Epidermal melanocyte (primary cell): ENCODE measurements at regions not wholly inside any gene's neighbourhood (a gene's known extent, or its start where the extent isn't known, plus 50 kb on each side); places are given as distances from the start of the nearest gene placed in this dataset.

Source experiments
- DNase-seq: peaks from one replicate; pipeline ENCODE4 v3.0.0; 2011; ENCODE audit warnings: low spot score; ENCODE audit not compliant: insufficient read length

DNA sequence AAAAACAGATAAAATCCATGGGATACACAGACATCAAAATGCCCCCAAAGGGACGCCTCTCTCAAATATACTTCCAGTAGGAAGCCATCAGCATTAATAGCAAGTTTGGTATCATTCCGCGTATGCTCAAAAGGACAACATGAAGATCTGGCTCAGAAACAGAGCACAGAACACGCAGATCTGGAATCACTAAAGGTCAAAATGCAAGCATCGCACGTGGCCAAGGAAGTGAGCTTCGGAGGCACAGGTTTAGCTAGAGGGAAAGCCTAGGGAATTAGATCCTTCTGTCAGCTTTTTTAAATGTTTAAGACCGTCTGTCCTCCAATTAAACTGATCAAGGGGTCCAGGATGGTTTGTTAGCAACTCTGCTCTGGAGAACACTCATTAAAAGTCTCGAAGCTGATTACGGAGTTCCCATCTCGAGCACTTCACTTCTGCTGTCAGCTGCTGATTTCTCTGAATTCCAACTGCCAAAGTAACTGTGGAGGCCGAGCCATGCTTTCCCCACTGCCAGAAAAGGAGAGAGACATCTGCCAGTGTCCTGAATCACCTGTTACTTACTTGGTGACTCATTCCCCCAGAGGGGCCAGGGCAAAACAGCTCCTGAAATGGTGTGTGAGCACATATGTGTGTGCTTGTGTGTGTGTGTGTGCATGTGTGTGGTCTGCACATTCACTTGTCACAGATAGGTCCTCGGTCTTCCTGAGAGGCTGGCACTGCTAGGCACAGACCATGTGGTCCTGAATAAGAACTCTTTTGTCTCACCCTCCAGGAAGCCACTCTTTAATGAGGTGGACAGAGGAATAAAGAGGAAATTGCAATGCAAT lies 177.7 kb upstream of the PPARGC1A start:
- no peak for DNase-seq

- no peak for DNase-seq
These were observed 176.1 kb upstream of the PPARGC1A start for GRCh38 chr4:24065974-24066373.

DNA sequence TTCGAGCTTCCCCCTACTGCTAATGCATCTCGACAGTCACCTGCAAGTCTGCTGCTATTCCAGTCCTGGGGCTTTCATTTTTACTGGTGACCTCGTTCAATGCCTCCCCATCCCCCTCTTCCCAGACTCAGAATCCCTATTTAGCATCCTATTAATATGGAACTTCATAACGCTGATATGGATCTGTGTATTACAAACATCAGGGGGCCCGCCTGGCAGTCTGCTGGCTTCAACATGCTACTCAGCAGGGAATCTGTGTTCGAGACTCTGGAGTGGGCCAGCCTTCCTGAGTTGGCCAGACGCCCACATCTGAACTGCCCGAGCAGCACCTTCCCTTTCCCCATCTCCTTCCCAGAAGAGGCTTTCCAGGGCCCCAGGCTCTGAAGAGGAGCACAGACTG lies 173.9 kb upstream of the PPARGC1A start:
- no peak for DNase-seq

GRCh38 chr4:24060932-24061331 lies 171.1 kb upstream of the PPARGC1A start:
- no peak for DNase-seq

DNA sequence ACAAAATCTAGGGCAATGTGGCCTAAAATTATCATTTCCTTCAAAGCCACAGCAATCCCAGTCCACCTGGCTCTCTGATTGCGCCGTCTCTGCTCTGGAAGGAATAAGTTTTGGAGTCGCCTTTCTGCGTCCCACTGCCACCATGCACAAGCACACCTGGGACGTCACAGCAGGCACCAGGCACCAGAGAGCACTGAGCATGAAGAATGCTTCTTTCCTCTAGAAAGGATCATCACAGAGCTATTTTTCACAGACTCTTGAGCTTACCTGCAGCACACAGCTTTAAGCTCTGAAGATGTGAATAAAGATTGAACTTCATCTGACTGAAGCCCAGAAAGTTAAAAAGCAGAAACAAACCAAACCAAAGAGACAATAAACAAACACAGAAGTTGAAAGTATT lies 170.0 kb upstream of the PPARGC1A start:
- DNase-seq, result no peak

GRCh38 chr4:24057915-24058559 lies 168.2 kb upstream of the PPARGC1A start:
- DNase-seq, result no peak

DNA sequence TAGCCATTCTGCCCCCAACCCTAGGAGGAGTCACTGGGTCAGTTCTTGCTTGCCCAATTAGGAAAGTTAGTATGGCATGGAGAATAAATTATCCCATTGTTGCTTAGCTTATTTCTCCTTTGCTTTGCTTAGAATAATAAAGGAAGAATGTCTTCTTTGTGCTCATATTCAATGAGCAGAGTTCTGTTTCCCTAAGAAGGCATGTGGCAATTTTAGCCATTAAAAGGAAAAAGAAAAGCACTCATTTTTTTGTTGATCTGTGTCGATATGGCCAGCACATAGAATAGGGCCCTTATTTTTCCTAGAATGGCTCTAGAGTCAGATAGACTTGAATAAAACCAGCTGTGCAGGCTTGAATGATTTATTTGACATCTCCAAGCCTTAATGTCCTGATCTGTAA lies 166.4 kb upstream of the PPARGC1A start:
- DNase-seq, result no peak

DNA sequence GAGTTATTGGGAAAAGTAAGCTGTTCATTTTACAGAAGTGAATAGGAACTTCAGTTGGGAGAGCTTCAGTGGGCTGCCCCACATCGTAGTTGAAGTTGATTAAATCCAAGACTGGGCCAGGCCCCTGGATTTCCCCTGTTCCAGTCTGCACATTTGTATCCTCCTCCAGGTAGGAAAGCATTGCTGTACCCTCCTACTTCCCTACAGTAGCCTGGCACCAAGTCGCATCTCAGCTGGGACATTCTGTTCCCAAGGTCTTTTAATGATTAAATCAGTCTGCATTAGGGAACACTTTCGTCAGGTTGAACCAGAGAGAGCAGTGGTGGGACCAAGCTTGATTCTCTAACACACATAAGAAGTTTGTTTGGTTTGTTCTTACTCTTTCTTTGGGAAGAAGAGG lies 165.8 kb upstream of the PPARGC1A start:
- no peak for DNase-seq

DNA sequence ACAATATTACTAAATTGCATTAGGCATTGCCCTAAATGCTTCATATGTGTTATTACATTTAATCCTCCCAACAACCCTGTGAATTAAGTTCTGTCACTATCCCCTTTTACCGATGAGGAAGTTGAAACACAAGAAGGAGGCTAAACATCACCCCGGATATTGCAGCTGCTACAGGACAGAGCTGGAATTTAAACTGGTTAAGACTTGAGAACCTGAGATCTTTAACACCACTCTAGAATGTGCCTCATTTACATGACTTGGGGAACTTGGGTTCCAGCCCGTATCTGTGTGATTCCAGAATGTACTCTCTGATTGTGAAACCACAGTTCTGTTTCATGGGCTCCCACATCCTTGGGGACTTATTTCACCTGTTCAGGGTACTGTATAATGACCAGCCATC lies 165.1 kb upstream of the PPARGC1A start:
- DNase-seq, result no peak

GRCh38 chr4:24053934-24054333 lies 164.1 kb upstream of the PPARGC1A start:
- DNase-seq, result no peak

- no peak for DNase-seq
These were observed 155.1 kb upstream of the PPARGC1A start for GRCh38 chr4:24044610-24045589.

- DNase-seq, result peak; percentile 51
These were observed 152.2 kb upstream of the PPARGC1A start for GRCh38 chr4:24042094-24042493.

DNA sequence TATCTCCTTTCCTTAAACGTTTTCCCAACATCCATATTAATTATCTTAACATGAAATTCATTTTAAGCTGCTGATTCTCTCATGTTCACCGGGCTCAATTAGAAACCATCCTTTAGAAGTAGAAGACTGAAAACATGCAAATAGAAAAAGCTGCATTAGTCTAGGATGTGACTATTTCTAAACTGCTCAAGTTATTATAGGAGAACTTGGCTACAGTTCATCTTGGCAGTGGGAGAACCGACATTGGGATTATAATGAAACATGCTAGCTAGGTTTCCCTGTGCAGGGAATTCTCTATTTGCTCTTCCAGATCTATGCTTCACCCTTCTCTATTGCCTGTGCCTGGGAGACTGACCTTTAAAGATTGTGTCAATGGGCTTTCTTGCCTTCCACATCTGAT lies 151.0 kb upstream of the PPARGC1A start:
- DNase-seq, result no peak

DNA sequence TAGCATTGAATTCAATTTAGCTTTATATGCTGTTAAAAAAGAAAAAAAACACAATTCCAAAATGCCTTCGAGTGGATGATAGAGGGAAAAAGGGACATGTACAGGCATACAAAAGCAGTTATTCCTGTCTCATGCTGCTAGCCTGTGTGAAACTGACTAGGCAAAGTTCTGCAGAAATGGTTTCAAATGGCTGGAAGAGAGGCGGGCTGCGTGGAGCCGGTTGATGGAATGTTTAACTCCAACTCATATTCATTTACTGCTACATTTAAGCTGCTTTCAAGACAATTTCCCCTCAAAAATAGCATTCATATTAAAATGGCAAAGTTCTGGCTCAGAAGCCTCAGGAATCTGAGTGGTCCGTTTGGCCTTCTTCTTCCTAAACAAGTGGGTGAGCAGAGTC lies 143.8 kb upstream of the PPARGC1A start:
- DNase-seq, result no peak

DNA sequence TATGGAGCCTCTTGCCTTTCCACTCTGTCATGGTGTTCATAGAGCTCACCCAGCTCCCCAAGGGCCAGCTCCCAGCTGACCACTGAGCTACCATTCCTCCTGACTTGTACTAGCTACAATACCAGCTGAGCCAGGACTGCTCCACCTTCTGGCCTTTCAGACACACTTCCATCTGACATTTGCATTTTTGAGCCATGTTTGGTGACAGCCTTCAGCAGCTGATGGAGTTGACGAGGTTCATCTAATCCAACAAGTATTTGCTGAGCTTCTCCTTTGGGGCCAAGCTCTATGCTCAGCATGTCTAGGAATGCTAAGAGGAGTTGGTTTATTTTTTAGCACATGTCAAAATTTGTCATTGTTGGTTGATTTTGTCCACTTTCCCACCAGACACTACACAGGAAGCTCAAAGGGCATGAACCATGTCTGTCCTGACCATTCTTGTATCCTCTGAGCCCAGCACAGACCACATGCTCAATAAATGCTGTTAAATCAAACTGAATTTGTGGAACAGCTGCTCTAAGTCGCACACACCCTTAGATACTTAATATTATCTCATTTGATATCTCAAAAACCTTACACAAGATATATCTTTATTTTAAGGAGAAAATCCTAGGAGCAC lies 142.6 kb upstream of the PPARGC1A start:
- DNase-seq, result no peak

DNA sequence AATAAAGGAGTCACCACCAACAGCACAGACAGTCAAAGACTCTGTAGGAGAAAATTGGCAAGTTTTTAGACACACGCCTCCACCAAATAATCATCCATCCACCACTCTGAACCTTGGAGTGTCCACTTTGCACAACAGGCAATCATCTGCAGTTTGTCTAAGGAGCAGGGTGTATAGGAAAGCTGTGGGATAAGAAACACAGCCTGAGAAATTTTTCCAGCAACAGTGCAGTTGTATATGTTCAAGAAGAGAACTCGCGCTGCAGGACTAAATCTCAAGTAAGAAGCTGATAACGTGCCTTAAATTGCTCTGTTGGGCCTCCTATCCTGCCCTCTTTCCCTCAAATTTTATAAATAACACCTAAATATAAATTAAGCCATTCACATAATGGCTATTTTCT lies 136.7 kb upstream of the PPARGC1A start:
- DNase-seq, result no peak

DNA sequence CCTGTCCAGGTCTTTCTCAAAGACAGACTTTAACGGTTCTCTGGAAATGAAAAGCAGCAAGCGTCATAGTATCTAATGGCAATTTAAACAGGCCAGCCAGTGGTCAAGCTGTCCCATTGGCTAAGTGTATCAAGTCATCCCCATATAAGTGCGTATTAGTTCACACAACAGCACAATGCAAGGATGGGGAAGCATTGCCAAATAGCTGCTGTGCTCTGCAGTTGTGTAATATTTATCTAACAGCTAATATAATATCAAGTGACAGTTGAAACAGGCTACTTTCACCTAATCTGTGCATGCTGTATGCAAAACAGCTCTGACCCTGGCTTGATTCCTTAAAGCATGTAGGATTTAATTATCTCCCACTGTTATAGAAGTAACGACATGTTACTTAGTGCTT lies 134.8 kb upstream of the PPARGC1A start:
- DNase-seq, result no peak

GRCh38 chr4:24024157-24024556 lies 134.3 kb upstream of the PPARGC1A start:
- no peak for DNase-seq

GRCh38 chr4:24015782-24016181 lies 125.9 kb upstream of the PPARGC1A start:
- DNase-seq, result no peak

- no peak for DNase-seq
These were observed 124.0 kb upstream of the PPARGC1A start for GRCh38 chr4:24013668-24014422.

GRCh38 chr4:24010994-24011393 lies 121.1 kb upstream of the PPARGC1A start:
- DNase-seq, result no peak
